ENCODE measurements at regions not wholly inside any gene's neighbourhood (a gene's known extent, or its start where the extent isn't known, plus 50 kb on each side); places are given as distances from the start of the nearest gene placed in this dataset.

DNA sequence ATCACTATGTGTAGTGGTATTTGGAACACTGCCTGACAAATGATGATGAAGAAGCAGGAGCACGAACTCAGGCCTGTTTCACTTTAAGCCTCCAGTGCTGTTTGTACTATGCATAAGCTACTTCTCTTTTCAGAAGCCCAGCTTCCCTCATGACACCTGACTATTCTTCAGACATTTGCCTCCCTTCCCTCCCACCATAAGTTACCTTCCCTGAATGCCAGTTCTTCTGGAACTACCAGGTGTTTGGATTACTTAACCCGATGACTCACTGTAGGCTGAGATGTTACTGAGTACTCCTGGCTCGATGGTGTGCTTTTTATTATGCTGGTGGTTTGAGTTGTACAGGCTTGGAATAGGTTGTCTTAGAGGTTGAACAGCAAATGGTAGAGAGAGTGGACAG is 180.0 kb downstream of the SPATA31D1 start:
- H3K36me3 Mint-ChIP-seq (ENCODE audit: insufficient read depth in 1 of 3, low read depth in 3 of 3), result peaks cover 0 to 2% (median 0%) of the 10 kb centered on the region in 3 experiments; a peak in 1 of 7 replicates
- no peak overlapping the region for H2BK12ac ChIP-seq (ENCODE audit: insufficient read length, low read depth, low read length)

More for the DNA sequence above, 180.0 kb downstream of the SPATA31D1 start:
- Histone ChIP-seq H3K9ac (ENCODE audit: extremely low read depth, insufficient read length, low read length) (no peak overlapping the region), H2BK120ac (ENCODE audit: low read depth, low read length, poor library complexity, severe bottlenecking) (no peak overlapping the region), H3K18ac (ENCODE audit: insufficient read length, low read depth, low read length) (no peak overlapping the region), H3K9me3 (ENCODE audit: control insufficient read depth, low read depth, low read length) (no peaks in the 10 kb centered on the region), H3K4ac (ENCODE audit: low read depth, low read length) (no peak overlapping the region), H3K27me3 (ENCODE audit: insufficient read depth, low read length) (no peaks in the 10 kb centered on the region), H3K4me2 (ENCODE audit: insufficient read depth, insufficient read length, low read length) (no peak overlapping the region), H2BK5ac (ENCODE audit: insufficient read length, low read length) (no peak overlapping the region), H3K27ac (ENCODE audit: insufficient read length, low read depth, low read length) (no peak overlapping the region), H3K23ac (ENCODE audit: insufficient read length, low read depth, low read length) (no peak overlapping the region), H3K56ac (ENCODE audit: insufficient read length, low read depth, low read length) (no peak overlapping the region), H4K20me1 (ENCODE audit: control insufficient read depth, insufficient read depth, insufficient read length) (no peaks in the 10 kb centered on the region), H2AK5ac (ENCODE audit: insufficient read length, low read length) (no peak overlapping the region), H3K79me1 (ENCODE audit: insufficient read depth, low read depth, low read length, poor library complexity, severe bottlenecking) (no peaks in the 10 kb centered on the region), H3K14ac (ENCODE audit: insufficient read depth, low read length) (no peak overlapping the region), H2AFZ (ENCODE audit: low read length) (no peak overlapping the region), H3K23me2 (ENCODE audit: insufficient read length, low read depth, low read length, poor library complexity, severe bottlenecking) (no peaks in the 10 kb centered on the region), H3K79me2 (ENCODE audit: insufficient read depth, low read length) (no peaks in the 10 kb centered on the region), H4K5ac (ENCODE audit: insufficient read length, low read depth, low read length) (no peak overlapping the region), H2BK15ac (ENCODE audit: low read depth, low read length) (no peak overlapping the region), H2BK20ac (ENCODE audit: low read depth, low read length, poor library complexity, severe bottlenecking) (no peak overlapping the region), H3K4me1 (ENCODE audit: insufficient read depth, low read length) (peaks cover 3% of the 10 kb centered on the region; the same call in 1 of the 2 replicates), H4K91ac (ENCODE audit: insufficient read length, low read depth, low read length) (no peak overlapping the region), H4K8ac (replicated peaks; ENCODE audit: insufficient read length, low read depth, low read length) (no peak overlapping the region), H3T11ph (ENCODE audit: low read length) (no peak overlapping the region)
- Mint-ChIP-seq H3K27me3 (ENCODE audit: low read depth) (no peaks in the 10 kb centered on the region), H3K9me3 (no peaks in the 10 kb centered on the region; a peak in 1 of 5 replicates), H3K27ac (no peak overlapping the region), H3K4me1 (peaks cover 17 to 22% of the 10 kb centered on the region in 2 experiments), H3K4me3 (no peak overlapping the region)
- no CpG with 5 or more reads among the region's 3 CpGs for whole genome bisulfite sequencing (ENCODE audit: extremely low coverage, insufficient read length, low lambda C conversion rate)
- TF ChIP-seq, protein P1, sequence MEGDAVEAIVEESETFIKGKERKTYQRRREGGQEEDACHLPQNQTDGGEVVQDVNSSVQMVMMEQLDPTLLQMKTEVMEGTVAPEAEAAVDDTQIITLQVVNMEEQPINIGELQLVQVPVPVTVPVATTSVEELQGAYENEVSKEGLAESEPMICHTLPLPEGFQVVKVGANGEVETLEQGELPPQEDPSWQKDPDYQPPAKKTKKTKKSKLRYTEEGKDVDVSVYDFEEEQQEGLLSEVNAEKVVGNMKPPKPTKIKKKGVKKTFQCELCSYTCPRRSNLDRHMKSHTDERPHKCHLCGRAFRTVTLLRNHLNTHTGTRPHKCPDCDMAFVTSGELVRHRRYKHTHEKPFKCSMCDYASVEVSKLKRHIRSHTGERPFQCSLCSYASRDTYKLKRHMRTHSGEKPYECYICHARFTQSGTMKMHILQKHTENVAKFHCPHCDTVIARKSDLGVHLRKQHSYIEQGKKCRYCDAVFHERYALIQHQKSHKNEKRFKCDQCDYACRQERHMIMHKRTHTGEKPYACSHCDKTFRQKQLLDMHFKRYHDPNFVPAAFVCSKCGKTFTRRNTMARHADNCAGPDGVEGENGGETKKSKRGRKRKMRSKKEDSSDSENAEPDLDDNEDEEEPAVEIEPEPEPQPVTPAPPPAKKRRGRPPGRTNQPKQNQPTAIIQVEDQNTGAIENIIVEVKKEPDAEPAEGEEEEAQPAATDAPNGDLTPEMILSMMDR (conservative IDR thresholded peaks at IDR 0.05), result no peak
- DNase-seq, result no peak
